Prostate gland (tissue), 2 donors: ENCODE measurements at regions not wholly inside any gene's neighbourhood (a gene's known extent, or its start where the extent isn't known, plus 50 kb on each side); places are given as distances from the start of the nearest gene placed in this dataset.

Experiments
- POLR2A ChIP-seq: fragments of 450-650 bp; IDR thresholded peaks from one replicate; pipeline ENCODE4 v1.6.1; 2016; ENCODE audit warnings: antibody characterized with exemption, mild to moderate bottlenecking
- POLR2AphosphoS5 ChIP-seq: sonication (generic); formaldehyde crosslinking; IDR thresholded peaks from one replicate; pipeline ENCODE4 v1.6.1; 2017; ENCODE audit warnings: antibody characterized with exemption
- TF ChIP-seq, protein P1 (sequence below), 4 experiments: fragments of 200-600 bp in 2 of 4; fragments of 450-650 bp in 2 of 4; sonication (generic) in 2 of 4; IDR thresholded peaks; 1 replicate in 3 of 4; 2 replicates in 1 of 4; pipeline ENCODE4 v1.5.1; 2016 to 2019; ENCODE audit warnings: antibody characterized with exemption in 4 of 4, mild to moderate bottlenecking in 2 of 4, moderate library complexity in 2 of 4

DNA sequence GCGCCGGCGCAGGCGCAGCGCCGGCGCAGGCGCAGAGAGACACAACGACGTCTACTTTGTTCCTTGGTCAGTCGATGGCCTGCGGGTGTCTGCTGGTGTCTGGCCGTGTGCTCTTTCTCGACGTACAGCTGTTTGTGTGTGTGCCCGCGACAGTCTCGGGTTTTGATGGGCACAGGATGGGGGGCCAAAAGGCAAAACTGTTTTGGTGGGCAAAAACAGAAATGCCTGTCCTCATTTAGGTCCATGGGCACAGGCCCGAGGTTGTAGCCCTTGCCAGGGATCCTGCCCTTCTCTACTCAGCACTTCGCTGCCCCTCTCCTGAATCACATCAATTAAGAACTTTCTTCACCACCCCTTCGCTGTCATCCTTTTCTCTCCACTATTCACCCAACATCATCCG is 184.8 kb upstream of the CHL1 start:
- TF ChIP-seq, protein P1, sequence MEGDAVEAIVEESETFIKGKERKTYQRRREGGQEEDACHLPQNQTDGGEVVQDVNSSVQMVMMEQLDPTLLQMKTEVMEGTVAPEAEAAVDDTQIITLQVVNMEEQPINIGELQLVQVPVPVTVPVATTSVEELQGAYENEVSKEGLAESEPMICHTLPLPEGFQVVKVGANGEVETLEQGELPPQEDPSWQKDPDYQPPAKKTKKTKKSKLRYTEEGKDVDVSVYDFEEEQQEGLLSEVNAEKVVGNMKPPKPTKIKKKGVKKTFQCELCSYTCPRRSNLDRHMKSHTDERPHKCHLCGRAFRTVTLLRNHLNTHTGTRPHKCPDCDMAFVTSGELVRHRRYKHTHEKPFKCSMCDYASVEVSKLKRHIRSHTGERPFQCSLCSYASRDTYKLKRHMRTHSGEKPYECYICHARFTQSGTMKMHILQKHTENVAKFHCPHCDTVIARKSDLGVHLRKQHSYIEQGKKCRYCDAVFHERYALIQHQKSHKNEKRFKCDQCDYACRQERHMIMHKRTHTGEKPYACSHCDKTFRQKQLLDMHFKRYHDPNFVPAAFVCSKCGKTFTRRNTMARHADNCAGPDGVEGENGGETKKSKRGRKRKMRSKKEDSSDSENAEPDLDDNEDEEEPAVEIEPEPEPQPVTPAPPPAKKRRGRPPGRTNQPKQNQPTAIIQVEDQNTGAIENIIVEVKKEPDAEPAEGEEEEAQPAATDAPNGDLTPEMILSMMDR (IDR thresholded peaks at IDR 0.05) = no peak
- TF ChIP-seq POLR2A = no peak
- no peak for TF ChIP-seq POLR2AphosphoS5
